ENCODE measurements at regions not wholly inside any gene's neighbourhood (a gene's known extent, or its start where the extent isn't known, plus 50 kb on each side); places are given as distances from the start of the nearest gene placed in this dataset.

- Histone ChIP-seq H3K36me3 (ENCODE audit: control insufficient read depth, insufficient read depth, low read length) (no peaks in the 10 kb centered on the region), H3K27ac (ENCODE audit: insufficient read depth, low read length) (no peak overlapping the region), H3K9ac (ENCODE audit: insufficient read depth, low read length) (no peak overlapping the region), H3K79me2 (ENCODE audit: control insufficient read depth, insufficient read depth, low read length) (no peaks in the 10 kb centered on the region), H2AFZ (ENCODE audit: low read length) (no peak overlapping the region), H3K27me3 (ENCODE audit: control insufficient read depth, insufficient read depth, low read length) (no peaks in the 10 kb centered on the region), H3K4me3 (replicated peaks in 1 of 4; ENCODE audit: control extremely low read depth in 1 of 4, insufficient read depth in 1 of 4, low read depth in 3 of 4, low read length in 4 of 4) (no peak overlapping the region), H4K20me1 (ENCODE audit: control insufficient read depth, extremely low read depth, insufficient read depth, low read length) (no peaks in the 10 kb centered on the region), H3K4me1 (ENCODE audit: control insufficient read depth, extremely low read depth, insufficient read depth, low read length) (no peaks in the 10 kb centered on the region), H3K9me3 (ENCODE audit: control insufficient read depth, insufficient read depth, low read depth, low read length) (no peaks in the 10 kb centered on the region), H3K4me2 (ENCODE audit: extremely low read depth, insufficient read depth, low read length) (no peak overlapping the region)
- DNase-seq (ENCODE audit: low read depth in 2 of 2): no peak
- TF ChIP-seq EZH2 (IDR thresholded peaks at IDR 0.05; ENCODE audit: low read length, missing control alignments): no peak
- TF ChIP-seq, protein P1, sequence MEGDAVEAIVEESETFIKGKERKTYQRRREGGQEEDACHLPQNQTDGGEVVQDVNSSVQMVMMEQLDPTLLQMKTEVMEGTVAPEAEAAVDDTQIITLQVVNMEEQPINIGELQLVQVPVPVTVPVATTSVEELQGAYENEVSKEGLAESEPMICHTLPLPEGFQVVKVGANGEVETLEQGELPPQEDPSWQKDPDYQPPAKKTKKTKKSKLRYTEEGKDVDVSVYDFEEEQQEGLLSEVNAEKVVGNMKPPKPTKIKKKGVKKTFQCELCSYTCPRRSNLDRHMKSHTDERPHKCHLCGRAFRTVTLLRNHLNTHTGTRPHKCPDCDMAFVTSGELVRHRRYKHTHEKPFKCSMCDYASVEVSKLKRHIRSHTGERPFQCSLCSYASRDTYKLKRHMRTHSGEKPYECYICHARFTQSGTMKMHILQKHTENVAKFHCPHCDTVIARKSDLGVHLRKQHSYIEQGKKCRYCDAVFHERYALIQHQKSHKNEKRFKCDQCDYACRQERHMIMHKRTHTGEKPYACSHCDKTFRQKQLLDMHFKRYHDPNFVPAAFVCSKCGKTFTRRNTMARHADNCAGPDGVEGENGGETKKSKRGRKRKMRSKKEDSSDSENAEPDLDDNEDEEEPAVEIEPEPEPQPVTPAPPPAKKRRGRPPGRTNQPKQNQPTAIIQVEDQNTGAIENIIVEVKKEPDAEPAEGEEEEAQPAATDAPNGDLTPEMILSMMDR (conservative IDR thresholded peaks at IDR 0.05 in 1 of 2, IDR thresholded peaks at IDR 0.05 in 1 of 2; ENCODE audit: low read depth in 1 of 2, low read length in 2 of 2): no peak
Observed at GRCh38 chr2:153068915-153069314, 350.5 kb downstream of the ARL6IP6 start.

DNA sequence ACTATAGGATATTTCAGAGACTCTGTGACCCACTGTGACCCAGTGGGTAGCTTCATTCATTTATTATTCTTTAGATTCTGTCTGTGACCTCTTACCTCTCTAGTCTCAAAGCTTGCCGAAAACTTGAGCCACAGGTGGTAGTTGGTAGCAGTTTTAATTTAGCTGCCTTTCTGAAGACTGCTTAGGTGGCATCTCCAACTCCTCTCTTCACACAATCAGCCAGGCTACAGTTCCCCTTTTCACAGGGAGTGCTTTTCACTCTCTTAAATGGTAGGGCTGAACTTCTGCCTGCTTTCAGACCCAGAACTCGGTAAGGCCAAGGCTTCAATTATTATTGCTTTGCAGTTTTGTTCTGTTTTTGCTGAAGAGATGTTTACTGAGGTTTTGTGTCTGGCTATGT lies 349.6 kb downstream of the ARL6IP6 start:
- no peak for DNase-seq (ENCODE audit: low read depth in 2 of 2)
- Histone ChIP-seq H3K4me2 (ENCODE audit: extremely low read depth, insufficient read depth, low read length) (no peak overlapping the region), H4K20me1 (ENCODE audit: control insufficient read depth, extremely low read depth, insufficient read depth, low read length) (no peaks in the 10 kb centered on the region), H3K27me3 (ENCODE audit: control insufficient read depth, insufficient read depth, low read length) (no peaks in the 10 kb centered on the region), H3K4me1 (ENCODE audit: control insufficient read depth, extremely low read depth, insufficient read depth, low read length) (no peaks in the 10 kb centered on the region), H2AFZ (ENCODE audit: low read length) (no peak overlapping the region), H3K9ac (ENCODE audit: insufficient read depth, low read length) (no peak overlapping the region), H3K36me3 (ENCODE audit: control insufficient read depth, insufficient read depth, low read length) (no peaks in the 10 kb centered on the region), H3K27ac (ENCODE audit: insufficient read depth, low read length) (no peak overlapping the region), H3K9me3 (ENCODE audit: control insufficient read depth, insufficient read depth, low read depth, low read length) (no peaks in the 10 kb centered on the region), H3K79me2 (ENCODE audit: control insufficient read depth, insufficient read depth, low read length) (no peaks in the 10 kb centered on the region), H3K4me3 (replicated peaks in 1 of 4; ENCODE audit: control extremely low read depth in 1 of 4, insufficient read depth in 1 of 4, low read depth in 3 of 4, low read length in 4 of 4) (no peak overlapping the region)
- TF ChIP-seq EZH2 (IDR thresholded peaks at IDR 0.05; ENCODE audit: low read length, missing control alignments): no peak
- TF ChIP-seq, protein P1 (conservative IDR thresholded peaks at IDR 0.05 in 1 of 2, IDR thresholded peaks at IDR 0.05 in 1 of 2; ENCODE audit: low read depth in 1 of 2, low read length in 2 of 2): no peak

GRCh38 chr2:153059338-153060052 lies 341.1 kb downstream of the ARL6IP6 start:
- H3K79me2 ChIP-seq (ENCODE audit: control insufficient read depth, insufficient read depth, low read length): no peaks in the 10 kb centered on the region
- TF ChIP-seq, protein P1 (conservative IDR thresholded peaks at IDR 0.05 in 1 of 2, IDR thresholded peaks at IDR 0.05 in 1 of 2; ENCODE audit: low read depth in 1 of 2, low read length in 2 of 2): no peak
- TF ChIP-seq EZH2 (IDR thresholded peaks at IDR 0.05; ENCODE audit: low read length, missing control alignments): no peak
- no peaks in the 10 kb centered on the region for H3K9me3 ChIP-seq (ENCODE audit: control insufficient read depth, insufficient read depth, low read depth, low read length)
- no peak overlapping the region for H3K4me2 ChIP-seq (ENCODE audit: extremely low read depth, insufficient read depth, low read length)
- peak in 1 of 2 donors; percentile 71 for DNase-seq (ENCODE audit: low read depth in 2 of 2)
- no peaks in the 10 kb centered on the region for H3K4me1 ChIP-seq (ENCODE audit: control insufficient read depth, extremely low read depth, insufficient read depth, low read length)
- no peak overlapping the region for H3K9ac ChIP-seq (ENCODE audit: insufficient read depth, low read length)
- H3K27ac ChIP-seq (ENCODE audit: insufficient read depth, low read length): no peak overlapping the region
- no peak overlapping the region for H3K4me3 ChIP-seq (replicated peaks in 1 of 4; ENCODE audit: control extremely low read depth in 1 of 4, insufficient read depth in 1 of 4, low read depth in 3 of 4, low read length in 4 of 4)
- no peak overlapping the region for H2AFZ ChIP-seq (ENCODE audit: low read length)
- H4K20me1 ChIP-seq (ENCODE audit: control insufficient read depth, extremely low read depth, insufficient read depth, low read length): no peaks in the 10 kb centered on the region
- H3K27me3 ChIP-seq (ENCODE audit: control insufficient read depth, insufficient read depth, low read length): no peaks in the 10 kb centered on the region
- H3K36me3 ChIP-seq (ENCODE audit: control insufficient read depth, insufficient read depth, low read length): no peaks in the 10 kb centered on the region

Data from fibroblast of lung (primary cell).